Panc1 (cell line): ENCODE measurements at regions not wholly inside any gene's neighbourhood (a gene's known extent, or its start where the extent isn't known, plus 50 kb on each side); places are given as distances from the start of the nearest gene placed in this dataset.

Source experiments
- POLR2AphosphoS5 ChIP-seq: IDR thresholded peaks from 2 replicates; pipeline ENCODE4 v1.6.1; 2012; ENCODE audit warnings: mild to moderate bottlenecking, low read depth, low read length, moderate library complexity
- TF ChIP-seq, protein P1 (sequence below): fragments of 450-650 bp; IDR thresholded peaks from 2 replicates; pipeline ENCODE4 v1.5.1; 2017; ENCODE audit warnings: mild to moderate bottlenecking

DNA sequence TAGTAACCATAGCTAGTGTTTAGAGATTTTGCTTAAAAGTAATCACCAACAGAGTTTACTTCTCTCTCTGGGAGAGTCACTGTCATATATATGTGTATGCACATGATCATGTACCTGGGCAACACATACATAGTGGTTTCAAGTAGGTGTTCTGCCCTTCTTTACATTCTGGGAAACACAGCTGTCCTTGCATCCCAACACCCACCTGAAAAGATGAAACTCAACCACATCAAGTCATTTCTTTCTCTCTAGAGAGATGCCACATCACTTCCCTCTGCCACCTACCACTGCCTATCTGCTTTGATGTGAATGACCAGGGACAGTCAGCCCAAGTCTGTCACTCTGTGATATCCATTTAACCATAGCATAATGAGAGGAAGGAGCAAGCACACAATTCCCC, 155.8 kb upstream of the GADL1 start:
- TF ChIP-seq, protein P1, sequence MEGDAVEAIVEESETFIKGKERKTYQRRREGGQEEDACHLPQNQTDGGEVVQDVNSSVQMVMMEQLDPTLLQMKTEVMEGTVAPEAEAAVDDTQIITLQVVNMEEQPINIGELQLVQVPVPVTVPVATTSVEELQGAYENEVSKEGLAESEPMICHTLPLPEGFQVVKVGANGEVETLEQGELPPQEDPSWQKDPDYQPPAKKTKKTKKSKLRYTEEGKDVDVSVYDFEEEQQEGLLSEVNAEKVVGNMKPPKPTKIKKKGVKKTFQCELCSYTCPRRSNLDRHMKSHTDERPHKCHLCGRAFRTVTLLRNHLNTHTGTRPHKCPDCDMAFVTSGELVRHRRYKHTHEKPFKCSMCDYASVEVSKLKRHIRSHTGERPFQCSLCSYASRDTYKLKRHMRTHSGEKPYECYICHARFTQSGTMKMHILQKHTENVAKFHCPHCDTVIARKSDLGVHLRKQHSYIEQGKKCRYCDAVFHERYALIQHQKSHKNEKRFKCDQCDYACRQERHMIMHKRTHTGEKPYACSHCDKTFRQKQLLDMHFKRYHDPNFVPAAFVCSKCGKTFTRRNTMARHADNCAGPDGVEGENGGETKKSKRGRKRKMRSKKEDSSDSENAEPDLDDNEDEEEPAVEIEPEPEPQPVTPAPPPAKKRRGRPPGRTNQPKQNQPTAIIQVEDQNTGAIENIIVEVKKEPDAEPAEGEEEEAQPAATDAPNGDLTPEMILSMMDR = no peak
- TF ChIP-seq POLR2AphosphoS5 = no peak
